ENCODE measurements at regions not wholly inside any gene's neighbourhood (a gene's known extent, or its start where the extent isn't known, plus 50 kb on each side); places are given as distances from the start of the nearest gene placed in this dataset.

DNA sequence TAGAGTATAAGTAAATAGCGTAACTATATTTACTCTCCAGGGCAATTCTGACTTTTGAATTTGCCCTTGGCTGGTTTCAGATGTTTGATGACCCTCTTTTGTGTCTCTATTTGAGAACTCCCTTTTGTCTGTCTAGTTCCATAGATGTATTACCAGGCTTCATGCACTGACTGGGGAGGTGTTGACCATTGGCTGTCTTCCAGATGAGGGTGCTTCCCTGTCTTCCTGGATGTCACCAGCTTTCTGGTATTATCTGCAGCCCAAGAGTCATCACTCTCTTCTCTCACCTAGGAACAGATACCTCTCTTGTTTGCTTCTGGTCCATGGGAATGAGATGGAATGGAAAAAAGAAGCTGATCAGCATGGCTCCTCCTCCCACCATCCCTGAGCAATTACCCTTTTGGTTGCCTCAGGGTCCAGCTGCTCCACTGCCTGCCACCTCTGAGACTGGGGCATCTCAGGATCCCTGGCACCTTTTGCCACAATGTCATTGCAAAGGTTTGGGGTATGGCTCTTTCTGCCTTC lies 58.7 kb upstream of the TMED7 start:
- no peaks in the 10 kb centered on the region; the same call in 1 of the 2 replicates for H3K27me3 ChIP-seq (ENCODE audit: insufficient read depth, low read depth)
- no peak for TF ChIP-seq EZH2 (IDR thresholded peaks at IDR 0.05; ENCODE audit: low read depth)
- TF ChIP-seq, protein P1, sequence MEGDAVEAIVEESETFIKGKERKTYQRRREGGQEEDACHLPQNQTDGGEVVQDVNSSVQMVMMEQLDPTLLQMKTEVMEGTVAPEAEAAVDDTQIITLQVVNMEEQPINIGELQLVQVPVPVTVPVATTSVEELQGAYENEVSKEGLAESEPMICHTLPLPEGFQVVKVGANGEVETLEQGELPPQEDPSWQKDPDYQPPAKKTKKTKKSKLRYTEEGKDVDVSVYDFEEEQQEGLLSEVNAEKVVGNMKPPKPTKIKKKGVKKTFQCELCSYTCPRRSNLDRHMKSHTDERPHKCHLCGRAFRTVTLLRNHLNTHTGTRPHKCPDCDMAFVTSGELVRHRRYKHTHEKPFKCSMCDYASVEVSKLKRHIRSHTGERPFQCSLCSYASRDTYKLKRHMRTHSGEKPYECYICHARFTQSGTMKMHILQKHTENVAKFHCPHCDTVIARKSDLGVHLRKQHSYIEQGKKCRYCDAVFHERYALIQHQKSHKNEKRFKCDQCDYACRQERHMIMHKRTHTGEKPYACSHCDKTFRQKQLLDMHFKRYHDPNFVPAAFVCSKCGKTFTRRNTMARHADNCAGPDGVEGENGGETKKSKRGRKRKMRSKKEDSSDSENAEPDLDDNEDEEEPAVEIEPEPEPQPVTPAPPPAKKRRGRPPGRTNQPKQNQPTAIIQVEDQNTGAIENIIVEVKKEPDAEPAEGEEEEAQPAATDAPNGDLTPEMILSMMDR (conservative IDR thresholded peaks at IDR 0.05): no peak
- no peak overlapping the region for H3K27ac ChIP-seq
- no peak overlapping the region for H3K4me2 ChIP-seq
- no TSS peak for BruUV-seq (replicated peaks)
- H3K79me2 ChIP-seq (ENCODE audit: low read depth): no peaks in the 10 kb centered on the region
- no peaks in the 10 kb centered on the region for H4K20me1 ChIP-seq (ENCODE audit: insufficient read depth)
- CTCF ChIA-PET: no interaction called here
- intact Hi-C loops (cut with micrococcal nuclease; ENCODE audit: unreplicated experiment): no loop called here
- no peaks in the 10 kb centered on the region for H3K36me3 ChIP-seq (ENCODE audit: low read depth)
- no peaks in the 10 kb centered on the region for H3K9me3 ChIP-seq (ENCODE audit: insufficient read depth, low read depth)
- DNase-seq: no peak
- H3K9me2 ChIP-seq (ENCODE audit: insufficient read depth): no peaks in the 10 kb centered on the region
- no peaks in the 10 kb centered on the region for H3F3A ChIP-seq (ENCODE audit: insufficient read depth, low read depth)
- POLR2A ChIA-PET (ENCODE audit: unreplicated experiment): no interaction called here
- no peak overlapping the region for H2AFZ ChIP-seq
- no peaks in the 10 kb centered on the region for H3K4me1 ChIP-seq (replicated peaks; ENCODE audit: insufficient read depth)
- no peak overlapping the region for H3K4me3 ChIP-seq

DNA sequence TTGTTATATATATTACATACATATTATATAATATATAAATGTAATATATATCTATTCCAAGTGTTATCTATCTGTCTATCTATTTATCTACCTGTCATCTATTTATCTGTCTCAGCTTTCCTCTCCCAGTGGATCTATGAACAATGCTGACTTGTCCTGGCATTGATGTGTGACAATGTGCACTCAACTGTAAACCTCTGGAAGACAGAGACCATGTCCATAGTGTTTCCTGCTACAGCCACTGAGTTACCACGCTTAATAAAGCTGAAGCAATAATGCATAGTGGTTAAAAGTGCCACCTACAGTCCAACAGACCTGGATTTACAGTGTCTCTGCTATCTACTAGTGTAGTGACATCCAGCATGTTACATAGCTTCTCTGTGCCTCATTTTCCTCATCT lies 57.2 kb upstream of the TMED7 start:
- no peaks in the 10 kb centered on the region for H3K4me1 ChIP-seq (replicated peaks; ENCODE audit: insufficient read depth)
- intact Hi-C loops (cut with micrococcal nuclease; ENCODE audit: unreplicated experiment): no loop called here
- CTCF ChIA-PET: no interaction called here
- H3K4me3 ChIP-seq: no peak overlapping the region
- H3K27ac ChIP-seq: no peak overlapping the region
- H3K79me2 ChIP-seq (ENCODE audit: low read depth): no peaks in the 10 kb centered on the region
- H4K20me1 ChIP-seq (ENCODE audit: insufficient read depth): no peaks in the 10 kb centered on the region
- TF ChIP-seq, protein P1 (conservative IDR thresholded peaks at IDR 0.05): no peak
- TF ChIP-seq EZH2 (IDR thresholded peaks at IDR 0.05; ENCODE audit: low read depth): no peak
- no peak for DNase-seq
- H3K27me3 ChIP-seq (ENCODE audit: insufficient read depth, low read depth): no peaks in the 10 kb centered on the region; the same call in 1 of the 2 replicates
- H3K4me2 ChIP-seq: no peak overlapping the region
- H3F3A ChIP-seq (ENCODE audit: insufficient read depth, low read depth): no peaks in the 10 kb centered on the region
- no TSS peak for BruUV-seq (replicated peaks)
- H3K9me3 ChIP-seq (ENCODE audit: insufficient read depth, low read depth): no peaks in the 10 kb centered on the region
- no peaks in the 10 kb centered on the region for H3K36me3 ChIP-seq (ENCODE audit: low read depth)
- POLR2A ChIA-PET (ENCODE audit: unreplicated experiment): no interaction called here
- H3K9me2 ChIP-seq (ENCODE audit: insufficient read depth): no peaks in the 10 kb centered on the region
- H2AFZ ChIP-seq: no peak overlapping the region

All from PC-9 (cell line).